PC-3 (cell line): ENCODE measurements at regions not wholly inside any gene's neighbourhood (a gene's known extent, or its start where the extent isn't known, plus 50 kb on each side); places are given as distances from the start of the nearest gene placed in this dataset.

ENCODE experiments used
- EZH2phosphoT487 ChIP-seq: fragments of 300-600 bp; sonication (generic); IDR thresholded peaks from 2 replicates; pipeline ENCODE4 v1.6.1; 2018; ENCODE audit warnings: mild to moderate bottlenecking, antibody characterized with exemption, low read length, borderline replicate concordance
- TF ChIP-seq, protein P1 (sequence below): fragments of 300-600 bp; sonication (generic); conservative IDR thresholded peaks from 2 replicates; pipeline ENCODE4 v1.5.1; 2017; ENCODE audit warnings: antibody characterized with exemption, low read depth, mild to moderate bottlenecking, low read length

DNA sequence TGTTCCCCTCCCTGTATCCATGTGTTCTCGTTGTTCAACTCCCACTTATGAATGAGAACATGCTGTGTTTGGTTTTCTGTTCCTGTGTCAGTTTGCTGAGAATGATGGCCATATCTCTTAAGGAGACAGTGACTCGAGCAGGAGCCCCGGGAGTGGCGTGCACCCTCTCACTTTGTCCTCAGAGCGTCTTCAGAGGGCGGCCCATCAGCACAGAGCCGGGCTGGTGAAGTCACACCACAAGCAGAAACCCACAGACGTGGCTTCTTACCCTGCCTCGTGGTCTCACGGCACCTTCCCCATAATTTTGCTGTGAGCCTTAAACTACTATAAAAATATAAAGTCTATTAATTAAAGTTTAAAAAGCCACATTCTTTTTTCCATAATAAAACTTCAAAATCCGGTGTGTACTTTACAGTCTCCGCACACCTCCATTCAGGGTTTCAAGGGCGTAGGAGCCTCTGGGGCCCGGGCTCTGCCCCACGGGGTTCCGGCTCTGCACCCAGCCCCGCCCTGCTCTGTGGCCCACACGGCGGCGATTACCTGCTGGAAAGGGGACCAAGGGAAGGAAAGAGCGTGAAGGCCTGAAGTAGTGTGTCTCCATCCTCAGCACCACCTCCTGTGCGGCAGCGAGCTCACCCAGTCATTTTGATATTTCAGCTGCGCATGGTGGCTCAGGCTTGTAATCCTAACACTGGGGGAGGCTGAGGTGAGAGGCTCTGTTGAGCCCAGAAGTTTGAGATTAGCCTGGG lies 101.3 kb upstream of the SOX1 start:
- TF ChIP-seq, protein P1, sequence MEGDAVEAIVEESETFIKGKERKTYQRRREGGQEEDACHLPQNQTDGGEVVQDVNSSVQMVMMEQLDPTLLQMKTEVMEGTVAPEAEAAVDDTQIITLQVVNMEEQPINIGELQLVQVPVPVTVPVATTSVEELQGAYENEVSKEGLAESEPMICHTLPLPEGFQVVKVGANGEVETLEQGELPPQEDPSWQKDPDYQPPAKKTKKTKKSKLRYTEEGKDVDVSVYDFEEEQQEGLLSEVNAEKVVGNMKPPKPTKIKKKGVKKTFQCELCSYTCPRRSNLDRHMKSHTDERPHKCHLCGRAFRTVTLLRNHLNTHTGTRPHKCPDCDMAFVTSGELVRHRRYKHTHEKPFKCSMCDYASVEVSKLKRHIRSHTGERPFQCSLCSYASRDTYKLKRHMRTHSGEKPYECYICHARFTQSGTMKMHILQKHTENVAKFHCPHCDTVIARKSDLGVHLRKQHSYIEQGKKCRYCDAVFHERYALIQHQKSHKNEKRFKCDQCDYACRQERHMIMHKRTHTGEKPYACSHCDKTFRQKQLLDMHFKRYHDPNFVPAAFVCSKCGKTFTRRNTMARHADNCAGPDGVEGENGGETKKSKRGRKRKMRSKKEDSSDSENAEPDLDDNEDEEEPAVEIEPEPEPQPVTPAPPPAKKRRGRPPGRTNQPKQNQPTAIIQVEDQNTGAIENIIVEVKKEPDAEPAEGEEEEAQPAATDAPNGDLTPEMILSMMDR, result no peak
- TF ChIP-seq EZH2phosphoT487, result no peak
